Fibroblast of the conjunctiva (primary cell): ENCODE measurements at regions not wholly inside any gene's neighbourhood (a gene's known extent, or its start where the extent isn't known, plus 50 kb on each side); places are given as distances from the start of the nearest gene placed in this dataset.
"Not testable (repeated sequence)": the region's sequence is repeated elsewhere in the genome, so short reads cannot be mapped to it uniquely, and the experiment has no call there.

Experiments used
- DNase-seq: peaks from one replicate; pipeline ENCODE4 v3.0.0-alpha.2; 2010; ENCODE audit warnings: low read depth

GRCh38 chr3:104245981-104246380 is 1120.7 kb upstream of the ALCAM start:
- DNase-seq: no peak

GRCh38 chr3:104257486-104257885 is 1109.2 kb upstream of the ALCAM start:
- no peak for DNase-seq

GRCh38 chr3:104263477-104263876 is 1103.2 kb upstream of the ALCAM start:
- no peak for DNase-seq

- DNase-seq: not testable (repeated sequence)
Measured at GRCh38 chr3:104266219-104266618, 1100.5 kb upstream of the ALCAM start.

- DNase-seq: no peak
Measured at GRCh38 chr3:104269771-104270170, 1096.9 kb upstream of the ALCAM start.

GRCh38 chr3:104273046-104273649 is 1093.6 kb upstream of the ALCAM start:
- no peak for DNase-seq

- DNase-seq: no peak
Measured at GRCh38 chr3:104275199-104275598, 1091.5 kb upstream of the ALCAM start.

- no peak for DNase-seq
Measured at GRCh38 chr3:104279617-104280016, 1087.1 kb upstream of the ALCAM start.

- DNase-seq: no peak
Measured at GRCh38 chr3:104281713-104282112, 1085.0 kb upstream of the ALCAM start.

GRCh38 chr3:104286645-104287044 is 1080.1 kb upstream of the ALCAM start:
- no peak for DNase-seq

- DNase-seq: no peak
Measured at GRCh38 chr3:104291437-104291851, 1075.3 kb upstream of the ALCAM start.

GRCh38 chr3:104291878-104292277 is 1074.8 kb upstream of the ALCAM start:
- DNase-seq: no peak

GRCh38 chr3:104297617-104298016 is 1069.1 kb upstream of the ALCAM start:
- no peak for DNase-seq

GRCh38 chr3:104298662-104299061 is 1068.0 kb upstream of the ALCAM start:
- no peak for DNase-seq

- no peak for DNase-seq
Measured at GRCh38 chr3:104316118-104316517, 1050.6 kb upstream of the ALCAM start.

- no peak for DNase-seq
Measured at GRCh38 chr3:104323226-104323625, 1043.5 kb upstream of the ALCAM start.

- DNase-seq: no peak
Measured at GRCh38 chr3:104347291-104347690, 1019.4 kb upstream of the ALCAM start.

- no peak for DNase-seq
Measured at GRCh38 chr3:104349836-104350235, 1016.9 kb upstream of the ALCAM start.

GRCh38 chr3:104353951-104354350 is 1012.8 kb upstream of the ALCAM start:
- DNase-seq: no peak

GRCh38 chr3:104359546-104359945 is 1007.2 kb upstream of the ALCAM start:
- peak; percentile 50 for DNase-seq

- no peak for DNase-seq
Measured at GRCh38 chr3:104360038-104360437, 1006.7 kb upstream of the ALCAM start.

GRCh38 chr3:104361748-104362147 is 1005.0 kb upstream of the ALCAM start:
- DNase-seq: not testable (repeated sequence)

GRCh38 chr3:104362319-104362718 is 1004.4 kb upstream of the ALCAM start:
- no peak for DNase-seq

- DNase-seq: no peak
Measured at GRCh38 chr3:104367000-104367399, 999.7 kb upstream of the ALCAM start.

- DNase-seq: no peak
Measured at GRCh38 chr3:104368760-104369159, 997.9 kb upstream of the ALCAM start.
